ENCODE measurements at regions not wholly inside any gene's neighbourhood (a gene's known extent, or its start where the extent isn't known, plus 50 kb on each side); places are given as distances from the start of the nearest gene placed in this dataset.

DNA sequence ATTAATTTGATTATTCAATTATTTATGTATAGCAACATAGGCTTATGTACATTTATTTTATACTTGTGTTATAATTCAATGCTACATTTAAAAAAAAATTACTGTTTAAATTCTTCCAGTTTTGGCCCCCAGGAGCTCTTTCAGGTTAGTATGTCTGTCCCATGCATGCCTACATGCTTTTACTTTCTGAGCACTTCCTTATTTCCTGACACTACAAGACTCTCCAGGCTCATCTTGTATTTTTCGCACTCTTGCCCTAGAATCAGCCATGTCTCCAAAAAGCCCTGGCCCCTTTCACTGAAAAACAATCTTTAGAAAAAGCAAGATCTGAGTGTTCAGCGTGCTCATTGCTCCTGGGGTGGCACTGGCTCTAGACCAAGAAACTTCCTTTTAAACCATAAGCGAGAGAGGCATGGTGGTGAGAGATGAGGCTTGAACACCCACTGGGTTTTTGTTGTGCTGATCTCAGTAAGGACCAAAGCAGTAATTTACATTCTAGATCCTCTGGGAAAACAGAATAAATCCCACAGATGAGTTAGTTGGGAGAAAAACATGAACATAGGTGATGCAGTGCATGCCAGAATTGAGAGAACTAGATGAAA lies 95.0 kb downstream of the SLC30A10 start:
- H3K4me3 ChIP-seq (ENCODE audit: low read length), result no peak overlapping the region
- DNase-seq (ENCODE audit: low read depth), result no peak
- TF ChIP-seq, protein P1, sequence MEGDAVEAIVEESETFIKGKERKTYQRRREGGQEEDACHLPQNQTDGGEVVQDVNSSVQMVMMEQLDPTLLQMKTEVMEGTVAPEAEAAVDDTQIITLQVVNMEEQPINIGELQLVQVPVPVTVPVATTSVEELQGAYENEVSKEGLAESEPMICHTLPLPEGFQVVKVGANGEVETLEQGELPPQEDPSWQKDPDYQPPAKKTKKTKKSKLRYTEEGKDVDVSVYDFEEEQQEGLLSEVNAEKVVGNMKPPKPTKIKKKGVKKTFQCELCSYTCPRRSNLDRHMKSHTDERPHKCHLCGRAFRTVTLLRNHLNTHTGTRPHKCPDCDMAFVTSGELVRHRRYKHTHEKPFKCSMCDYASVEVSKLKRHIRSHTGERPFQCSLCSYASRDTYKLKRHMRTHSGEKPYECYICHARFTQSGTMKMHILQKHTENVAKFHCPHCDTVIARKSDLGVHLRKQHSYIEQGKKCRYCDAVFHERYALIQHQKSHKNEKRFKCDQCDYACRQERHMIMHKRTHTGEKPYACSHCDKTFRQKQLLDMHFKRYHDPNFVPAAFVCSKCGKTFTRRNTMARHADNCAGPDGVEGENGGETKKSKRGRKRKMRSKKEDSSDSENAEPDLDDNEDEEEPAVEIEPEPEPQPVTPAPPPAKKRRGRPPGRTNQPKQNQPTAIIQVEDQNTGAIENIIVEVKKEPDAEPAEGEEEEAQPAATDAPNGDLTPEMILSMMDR (conservative IDR thresholded peaks at IDR 0.05; ENCODE audit: low read length), result no peak

DNA sequence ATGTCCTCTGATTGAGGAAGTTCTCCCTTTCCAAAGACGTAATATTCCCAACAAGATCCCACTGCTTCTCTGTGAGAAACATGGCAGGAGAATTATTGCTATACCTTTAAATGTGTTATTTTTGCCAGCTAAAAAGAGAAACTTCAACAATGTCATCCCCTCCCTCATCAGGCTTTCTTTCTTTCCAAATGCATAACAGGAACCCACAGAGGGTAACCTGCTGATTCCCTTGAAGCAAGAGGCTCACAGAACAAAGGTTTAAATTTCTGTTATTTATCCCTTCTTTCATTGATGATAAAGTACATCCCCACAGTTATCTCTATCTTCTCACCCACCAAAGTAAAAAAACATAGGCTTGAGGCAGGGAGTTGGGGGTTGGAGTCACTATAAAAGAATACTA lies 102.1 kb downstream of the SLC30A10 start:
- DNase-seq (ENCODE audit: low read depth), result no peak
- H3K4me3 ChIP-seq (ENCODE audit: low read length), result no peak overlapping the region
- TF ChIP-seq, protein P1 (conservative IDR thresholded peaks at IDR 0.05; ENCODE audit: low read length), result no peak

DNA sequence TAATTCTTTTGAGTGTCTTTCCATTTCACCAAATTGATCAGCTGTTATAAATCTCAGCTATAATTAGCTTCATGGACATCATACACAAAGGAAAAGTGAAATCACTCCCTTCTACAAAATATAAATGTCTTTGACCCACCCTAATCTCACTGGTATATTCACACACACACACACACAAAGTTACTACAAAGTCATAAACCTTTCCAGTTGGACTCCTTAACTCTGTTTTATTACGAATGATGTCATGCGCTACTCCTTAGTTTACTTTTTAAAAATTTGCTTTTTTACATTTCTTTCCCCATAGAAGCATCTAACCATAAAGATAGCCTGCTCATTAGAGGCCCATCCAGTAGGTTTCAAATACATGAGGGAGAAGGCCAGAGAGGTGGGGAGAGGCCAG lies 103.0 kb downstream of the SLC30A10 start:
- DNase-seq (ENCODE audit: low read depth), result no peak
- TF ChIP-seq, protein P1 (conservative IDR thresholded peaks at IDR 0.05; ENCODE audit: low read length), result no peak

DNA sequence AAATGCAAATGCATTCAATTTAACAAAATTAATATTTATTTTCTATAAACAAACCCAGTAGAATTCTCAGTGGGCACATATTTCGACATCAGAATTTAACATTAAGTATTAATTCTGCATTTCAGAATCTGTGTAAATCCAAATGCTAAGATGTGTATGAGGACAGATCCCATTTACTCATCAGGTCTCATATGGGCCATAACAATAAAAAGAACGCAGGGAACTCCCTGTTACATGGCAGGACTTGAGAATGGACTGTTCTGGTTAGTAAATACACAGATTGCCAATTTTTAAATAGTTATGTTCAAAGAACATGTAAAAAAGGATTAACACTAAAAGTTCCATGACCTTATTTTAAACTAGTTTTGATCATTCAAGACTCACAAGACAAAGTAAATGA lies 104.0 kb downstream of the SLC30A10 start:
- no peak for DNase-seq (ENCODE audit: low read depth)
- TF ChIP-seq, protein P1 (conservative IDR thresholded peaks at IDR 0.05; ENCODE audit: low read length), result no peak
- H3K4me3 ChIP-seq (ENCODE audit: low read length), result no peak overlapping the region

More for the DNA sequence above, 103.0 kb downstream of the SLC30A10 start:
- no peak overlapping the region for H3K4me3 ChIP-seq (ENCODE audit: low read length)

DNA sequence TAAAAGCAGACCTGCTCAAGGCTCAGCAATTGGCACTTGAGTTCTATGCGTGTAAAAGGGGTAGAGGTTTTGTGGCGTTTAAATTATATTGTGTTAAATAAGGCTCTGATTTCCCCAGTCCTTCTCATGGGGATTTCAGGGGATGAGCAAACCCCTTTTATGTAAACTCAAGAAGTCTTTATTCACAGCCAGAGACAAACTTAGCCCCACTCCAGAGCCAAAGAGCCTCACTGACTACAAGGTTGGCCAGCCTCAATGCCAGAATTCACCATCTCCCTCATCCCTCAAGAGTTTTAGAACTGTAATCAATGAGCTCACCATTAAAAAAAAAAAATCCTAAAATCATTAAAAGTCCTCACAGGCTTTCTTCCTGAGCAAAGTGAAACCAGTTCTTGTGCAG lies 107.8 kb downstream of the SLC30A10 start:
- TF ChIP-seq, protein P1 (conservative IDR thresholded peaks at IDR 0.05; ENCODE audit: low read length), result no peak
- no peak overlapping the region for H3K4me3 ChIP-seq (ENCODE audit: low read length)
- no peak for DNase-seq (ENCODE audit: low read depth)

DNA sequence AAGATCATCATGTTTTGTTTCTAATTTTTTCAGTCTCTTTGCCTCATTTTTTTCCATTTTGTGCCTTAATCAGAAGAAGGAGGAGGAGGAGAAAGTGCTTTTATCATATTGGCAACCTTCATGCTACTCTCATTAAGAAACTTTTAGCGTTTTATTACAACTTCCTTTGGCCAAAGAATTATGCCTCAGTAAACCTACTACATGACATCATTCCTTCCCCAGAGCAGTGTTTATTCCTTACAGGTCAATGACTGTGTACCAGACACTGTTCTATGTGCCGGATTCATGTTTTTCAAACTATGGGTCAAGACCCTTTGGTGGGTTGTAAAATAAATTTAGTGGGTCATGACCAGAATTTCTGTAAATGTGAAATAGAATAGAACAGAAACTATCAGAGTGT lies 110.4 kb downstream of the SLC30A10 start:
- DNase-seq (ENCODE audit: low read depth), result no peak
- TF ChIP-seq, protein P1 (conservative IDR thresholded peaks at IDR 0.05; ENCODE audit: low read length), result no peak

DNA sequence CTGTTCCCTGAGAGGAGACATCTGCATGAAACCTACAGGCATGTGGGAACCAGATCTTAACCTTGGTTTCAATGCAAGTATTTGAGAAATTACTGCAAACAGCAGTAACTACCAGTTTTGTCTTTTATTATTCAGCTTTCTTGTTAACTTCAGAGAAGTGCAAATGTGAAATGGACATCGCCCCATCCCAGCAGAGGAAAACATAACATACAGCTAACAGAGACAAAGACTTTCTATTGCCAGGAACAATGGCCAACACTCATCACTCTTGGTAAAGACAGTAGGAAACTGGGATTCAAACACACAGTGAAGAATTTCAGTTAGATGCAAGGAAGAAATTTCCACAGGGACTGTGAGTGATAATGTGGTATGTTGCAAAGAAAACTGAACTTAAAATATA lies 115.1 kb downstream of the SLC30A10 start:
- H3K4me3 ChIP-seq (ENCODE audit: low read length), result no peak overlapping the region
- TF ChIP-seq, protein P1 (conservative IDR thresholded peaks at IDR 0.05; ENCODE audit: low read length), result no peak
- DNase-seq (ENCODE audit: low read depth), result no peak

More for the DNA sequence above, 110.4 kb downstream of the SLC30A10 start:
- H3K4me3 ChIP-seq (ENCODE audit: low read length), result no peak overlapping the region

Measured in AG10803 (cell line).